H1 (cell line): ENCODE measurements at regions not wholly inside any gene's neighbourhood (a gene's known extent, or its start where the extent isn't known, plus 50 kb on each side); places are given as distances from the start of the nearest gene placed in this dataset.

Experiments used
- GABPA ChIP-seq: IDR thresholded peaks from 2 replicates; pipeline ENCODE4 v1.6.1; 2011; ENCODE audit warnings: mild to moderate bottlenecking, low read length, moderate library complexity, borderline replicate concordance; ENCODE audit not compliant: insufficient read depth
- HDAC2 ChIP-seq, 2 experiments: fragments of 300-600 bp in 1 of 2; sonication (generic) in 1 of 2; IDR thresholded peaks; 2 replicates each; pipeline ENCODE4 v1.6.1; 2011 to 2012; ENCODE audit warnings: low read depth in 2 of 2, low read length in 2 of 2, mild to moderate bottlenecking in 2 of 2, moderate library complexity in 2 of 2, borderline replicate concordance in 1 of 2, inconsistent platforms in 1 of 2
- NRF1 ChIP-seq: IDR thresholded peaks from 2 replicates; pipeline ENCODE4 v1.6.1; 2011; ENCODE audit warnings: mild to moderate bottlenecking, low read depth, low read length, improper control_type of control experiment
- PHF8 ChIP-seq: fragments of 200-600 bp; sonication (generic); conservative IDR thresholded peaks from 2 replicates; pipeline ENCODE4 v1.7.1; 2012; ENCODE audit warnings: low read depth, mild to moderate bottlenecking, inconsistent platforms, low read length, moderate library complexity
- RFX5 ChIP-seq: IDR thresholded peaks from 2 replicates; pipeline ENCODE4 v1.6.1; 2011; ENCODE audit warnings: low read depth, low read length, improper control_type of control experiment, borderline replicate concordance
- SP1 ChIP-seq: IDR thresholded peaks from 2 replicates; pipeline ENCODE4 v1.6.1; 2011; ENCODE audit warnings: low read depth, low read length
- SUZ12 ChIP-seq: fragments of 200-600 bp; sonication (generic); IDR thresholded peaks from 2 replicates; pipeline ENCODE4 v1.6.1; 2012; ENCODE audit warnings: mild to moderate bottlenecking, inconsistent platforms, low read length, moderate library complexity, mixed read lengths
- TF ChIP-seq, protein P1 (sequence below): fragments of 300-600 bp; sonication (generic); IDR thresholded peaks from 2 replicates; pipeline ENCODE4 v1.7.1; 2012; ENCODE audit warnings: low read length, moderate library complexity, mild to moderate bottlenecking, inconsistent platforms; ENCODE audit not compliant: insufficient replicate concordance
- TF ChIP-seq, protein P2 (sequence below), 3 experiments: IDR thresholded peaks; 1 replicate in 2 of 3; 2 replicates in 1 of 3; pipeline versions ENCODE4 v1.5.1 to v1.6.1; 2011; ENCODE audit warnings: low read length in 3 of 3, mild to moderate bottlenecking in 3 of 3, inconsistent platforms in 2 of 3, low read depth in 1 of 3, moderate library complexity in 1 of 3; ENCODE audit not compliant: insufficient read depth in 1 of 3; ENCODE audit errors: control extremely low read depth in 1 of 3

DNA sequence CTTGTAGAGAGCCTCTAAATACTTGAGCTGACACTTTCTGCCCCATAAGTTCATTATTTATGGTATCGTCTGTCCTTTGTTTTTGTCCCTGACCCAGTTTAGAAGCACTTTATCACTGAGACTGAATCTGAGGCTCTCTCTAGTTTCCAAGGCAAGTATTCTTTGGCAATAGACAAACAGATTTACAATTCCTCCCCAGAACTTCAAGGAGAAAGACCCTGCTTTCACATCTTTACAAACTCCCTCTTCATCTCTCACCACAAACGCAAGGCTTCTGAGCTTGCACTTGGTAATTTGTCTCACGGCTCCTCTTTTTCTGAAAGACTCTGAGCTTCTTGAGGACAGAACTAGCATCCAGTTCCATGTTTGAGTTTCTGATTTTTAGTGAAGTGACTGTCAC lies 49.8 kb upstream of the PARP11 start (continued):
- TF ChIP-seq, protein P1, sequence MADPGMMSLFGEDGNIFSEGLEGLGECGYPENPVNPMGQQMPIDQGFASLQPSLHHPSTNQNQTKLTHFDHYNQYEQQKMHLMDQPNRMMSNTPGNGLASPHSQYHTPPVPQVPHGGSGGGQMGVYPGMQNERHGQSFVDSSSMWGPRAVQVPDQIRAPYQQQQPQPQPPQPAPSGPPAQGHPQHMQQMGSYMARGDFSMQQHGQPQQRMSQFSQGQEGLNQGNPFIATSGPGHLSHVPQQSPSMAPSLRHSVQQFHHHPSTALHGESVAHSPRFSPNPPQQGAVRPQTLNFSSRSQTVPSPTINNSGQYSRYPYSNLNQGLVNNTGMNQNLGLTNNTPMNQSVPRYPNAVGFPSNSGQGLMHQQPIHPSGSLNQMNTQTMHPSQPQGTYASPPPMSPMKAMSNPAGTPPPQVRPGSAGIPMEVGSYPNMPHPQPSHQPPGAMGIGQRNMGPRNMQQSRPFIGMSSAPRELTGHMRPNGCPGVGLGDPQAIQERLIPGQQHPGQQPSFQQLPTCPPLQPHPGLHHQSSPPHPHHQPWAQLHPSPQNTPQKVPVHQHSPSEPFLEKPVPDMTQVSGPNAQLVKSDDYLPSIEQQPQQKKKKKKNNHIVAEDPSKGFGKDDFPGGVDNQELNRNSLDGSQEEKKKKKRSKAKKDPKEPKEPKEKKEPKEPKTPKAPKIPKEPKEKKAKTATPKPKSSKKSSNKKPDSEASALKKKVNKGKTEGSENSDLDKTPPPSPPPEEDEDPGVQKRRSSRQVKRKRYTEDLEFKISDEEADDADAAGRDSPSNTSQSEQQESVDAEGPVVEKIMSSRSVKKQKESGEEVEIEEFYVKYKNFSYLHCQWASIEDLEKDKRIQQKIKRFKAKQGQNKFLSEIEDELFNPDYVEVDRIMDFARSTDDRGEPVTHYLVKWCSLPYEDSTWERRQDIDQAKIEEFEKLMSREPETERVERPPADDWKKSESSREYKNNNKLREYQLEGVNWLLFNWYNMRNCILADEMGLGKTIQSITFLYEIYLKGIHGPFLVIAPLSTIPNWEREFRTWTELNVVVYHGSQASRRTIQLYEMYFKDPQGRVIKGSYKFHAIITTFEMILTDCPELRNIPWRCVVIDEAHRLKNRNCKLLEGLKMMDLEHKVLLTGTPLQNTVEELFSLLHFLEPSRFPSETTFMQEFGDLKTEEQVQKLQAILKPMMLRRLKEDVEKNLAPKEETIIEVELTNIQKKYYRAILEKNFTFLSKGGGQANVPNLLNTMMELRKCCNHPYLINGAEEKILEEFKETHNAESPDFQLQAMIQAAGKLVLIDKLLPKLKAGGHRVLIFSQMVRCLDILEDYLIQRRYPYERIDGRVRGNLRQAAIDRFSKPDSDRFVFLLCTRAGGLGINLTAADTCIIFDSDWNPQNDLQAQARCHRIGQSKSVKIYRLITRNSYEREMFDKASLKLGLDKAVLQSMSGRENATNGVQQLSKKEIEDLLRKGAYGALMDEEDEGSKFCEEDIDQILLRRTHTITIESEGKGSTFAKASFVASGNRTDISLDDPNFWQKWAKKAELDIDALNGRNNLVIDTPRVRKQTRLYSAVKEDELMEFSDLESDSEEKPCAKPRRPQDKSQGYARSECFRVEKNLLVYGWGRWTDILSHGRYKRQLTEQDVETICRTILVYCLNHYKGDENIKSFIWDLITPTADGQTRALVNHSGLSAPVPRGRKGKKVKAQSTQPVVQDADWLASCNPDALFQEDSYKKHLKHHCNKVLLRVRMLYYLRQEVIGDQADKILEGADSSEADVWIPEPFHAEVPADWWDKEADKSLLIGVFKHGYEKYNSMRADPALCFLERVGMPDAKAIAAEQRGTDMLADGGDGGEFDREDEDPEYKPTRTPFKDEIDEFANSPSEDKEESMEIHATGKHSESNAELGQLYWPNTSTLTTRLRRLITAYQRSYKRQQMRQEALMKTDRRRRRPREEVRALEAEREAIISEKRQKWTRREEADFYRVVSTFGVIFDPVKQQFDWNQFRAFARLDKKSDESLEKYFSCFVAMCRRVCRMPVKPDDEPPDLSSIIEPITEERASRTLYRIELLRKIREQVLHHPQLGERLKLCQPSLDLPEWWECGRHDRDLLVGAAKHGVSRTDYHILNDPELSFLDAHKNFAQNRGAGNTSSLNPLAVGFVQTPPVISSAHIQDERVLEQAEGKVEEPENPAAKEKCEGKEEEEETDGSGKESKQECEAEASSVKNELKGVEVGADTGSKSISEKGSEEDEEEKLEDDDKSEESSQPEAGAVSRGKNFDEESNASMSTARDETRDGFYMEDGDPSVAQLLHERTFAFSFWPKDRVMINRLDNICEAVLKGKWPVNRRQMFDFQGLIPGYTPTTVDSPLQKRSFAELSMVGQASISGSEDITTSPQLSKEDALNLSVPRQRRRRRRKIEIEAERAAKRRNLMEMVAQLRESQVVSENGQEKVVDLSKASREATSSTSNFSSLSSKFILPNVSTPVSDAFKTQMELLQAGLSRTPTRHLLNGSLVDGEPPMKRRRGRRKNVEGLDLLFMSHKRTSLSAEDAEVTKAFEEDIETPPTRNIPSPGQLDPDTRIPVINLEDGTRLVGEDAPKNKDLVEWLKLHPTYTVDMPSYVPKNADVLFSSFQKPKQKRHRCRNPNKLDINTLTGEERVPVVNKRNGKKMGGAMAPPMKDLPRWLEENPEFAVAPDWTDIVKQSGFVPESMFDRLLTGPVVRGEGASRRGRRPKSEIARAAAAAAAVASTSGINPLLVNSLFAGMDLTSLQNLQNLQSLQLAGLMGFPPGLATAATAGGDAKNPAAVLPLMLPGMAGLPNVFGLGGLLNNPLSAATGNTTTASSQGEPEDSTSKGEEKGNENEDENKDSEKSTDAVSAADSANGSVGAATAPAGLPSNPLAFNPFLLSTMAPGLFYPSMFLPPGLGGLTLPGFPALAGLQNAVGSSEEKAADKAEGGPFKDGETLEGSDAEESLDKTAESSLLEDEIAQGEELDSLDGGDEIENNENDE: no peak
- TF ChIP-seq, protein P2, sequence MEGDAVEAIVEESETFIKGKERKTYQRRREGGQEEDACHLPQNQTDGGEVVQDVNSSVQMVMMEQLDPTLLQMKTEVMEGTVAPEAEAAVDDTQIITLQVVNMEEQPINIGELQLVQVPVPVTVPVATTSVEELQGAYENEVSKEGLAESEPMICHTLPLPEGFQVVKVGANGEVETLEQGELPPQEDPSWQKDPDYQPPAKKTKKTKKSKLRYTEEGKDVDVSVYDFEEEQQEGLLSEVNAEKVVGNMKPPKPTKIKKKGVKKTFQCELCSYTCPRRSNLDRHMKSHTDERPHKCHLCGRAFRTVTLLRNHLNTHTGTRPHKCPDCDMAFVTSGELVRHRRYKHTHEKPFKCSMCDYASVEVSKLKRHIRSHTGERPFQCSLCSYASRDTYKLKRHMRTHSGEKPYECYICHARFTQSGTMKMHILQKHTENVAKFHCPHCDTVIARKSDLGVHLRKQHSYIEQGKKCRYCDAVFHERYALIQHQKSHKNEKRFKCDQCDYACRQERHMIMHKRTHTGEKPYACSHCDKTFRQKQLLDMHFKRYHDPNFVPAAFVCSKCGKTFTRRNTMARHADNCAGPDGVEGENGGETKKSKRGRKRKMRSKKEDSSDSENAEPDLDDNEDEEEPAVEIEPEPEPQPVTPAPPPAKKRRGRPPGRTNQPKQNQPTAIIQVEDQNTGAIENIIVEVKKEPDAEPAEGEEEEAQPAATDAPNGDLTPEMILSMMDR (IDR thresholded peaks at IDR 0.05; ENCODE audit: control extremely low read depth in 1 of 3, insufficient read depth in 1 of 3, low read depth in 1 of 3, low read length in 3 of 3): no peak
- no peak for TF ChIP-seq SP1
- TF ChIP-seq PHF8: no peak
- TF ChIP-seq SUZ12: no peak
- TF ChIP-seq NRF1: no peak
- TF ChIP-seq GABPA: no peak
- no peak for TF ChIP-seq HDAC2 (IDR thresholded peaks at IDR 0.05; ENCODE audit: borderline replicate concordance in 1 of 2, low read depth in 2 of 2, low read length in 2 of 2)
- TF ChIP-seq RFX5: no peak
